Occipital lobe (tissue), 1 donor: ENCODE measurements at regions not wholly inside any gene's neighbourhood (a gene's known extent, or its start where the extent isn't known, plus 50 kb on each side); places are given as distances from the start of the nearest gene placed in this dataset.

Experiments
- DNase-seq: peaks from one replicate; lab custom pipeline; 2025; lab: John Stamatoyannopoulos, UW

DNA sequence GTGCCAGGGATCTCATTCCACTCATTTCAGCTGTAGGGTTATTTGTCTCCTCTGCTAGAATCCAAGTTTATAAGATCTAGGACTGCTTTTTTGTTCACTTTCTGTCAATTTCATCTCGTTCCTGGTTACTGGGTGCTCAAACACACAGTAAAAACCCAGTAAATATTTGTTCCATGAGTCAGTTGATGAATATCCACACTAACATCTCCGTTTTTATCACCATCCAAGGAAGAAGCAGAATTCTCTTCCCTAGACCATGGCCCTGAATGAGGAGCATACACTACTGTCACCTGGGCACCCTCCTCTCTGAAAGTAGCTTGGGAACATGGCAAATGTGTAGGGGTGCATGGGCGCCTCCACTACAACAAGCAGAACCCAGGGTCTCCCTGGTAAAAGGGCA is 390.8 kb downstream of the FOXO1 start:
- no peak for DNase-seq

DNA sequence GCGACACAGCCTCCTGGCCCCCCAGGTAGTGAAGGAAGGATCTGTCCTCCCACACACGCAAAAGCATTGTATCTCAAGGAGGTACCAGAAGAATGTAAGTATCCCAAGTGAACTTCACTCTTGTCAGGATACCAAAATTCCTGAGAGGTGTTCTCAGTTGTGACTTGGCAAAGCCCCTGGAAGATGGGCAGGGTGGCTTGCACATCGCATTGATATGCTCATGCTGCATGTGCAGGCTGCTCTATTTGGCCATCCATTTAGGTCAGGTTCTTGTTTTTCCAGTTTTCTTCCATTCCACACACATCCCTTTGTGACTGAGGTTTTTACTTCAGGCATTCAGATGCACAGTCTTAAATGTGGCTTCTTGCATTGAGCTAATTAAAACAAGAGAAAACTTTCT is 382.8 kb downstream of the FOXO1 start:
- DNase-seq: no peak

DNA sequence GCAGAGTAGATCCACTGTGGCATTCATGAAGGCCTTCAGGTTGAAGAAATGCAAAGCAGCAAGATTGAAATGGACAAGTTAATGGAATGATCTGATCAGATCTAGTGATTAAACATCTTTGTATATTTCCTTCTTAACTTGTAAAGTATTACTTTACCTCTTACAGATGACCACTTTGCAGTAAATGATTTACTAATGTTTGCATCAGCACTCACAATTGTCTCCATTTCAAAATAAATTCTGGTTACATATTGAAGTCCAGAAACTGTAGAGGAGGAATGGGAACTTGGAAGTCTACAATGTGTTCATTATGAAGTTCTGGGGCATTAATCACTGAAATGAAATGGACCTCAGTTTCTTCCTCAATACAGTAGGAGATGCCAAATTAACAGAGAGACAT is 380.8 kb downstream of the FOXO1 start:
- no peak for DNase-seq

DNA sequence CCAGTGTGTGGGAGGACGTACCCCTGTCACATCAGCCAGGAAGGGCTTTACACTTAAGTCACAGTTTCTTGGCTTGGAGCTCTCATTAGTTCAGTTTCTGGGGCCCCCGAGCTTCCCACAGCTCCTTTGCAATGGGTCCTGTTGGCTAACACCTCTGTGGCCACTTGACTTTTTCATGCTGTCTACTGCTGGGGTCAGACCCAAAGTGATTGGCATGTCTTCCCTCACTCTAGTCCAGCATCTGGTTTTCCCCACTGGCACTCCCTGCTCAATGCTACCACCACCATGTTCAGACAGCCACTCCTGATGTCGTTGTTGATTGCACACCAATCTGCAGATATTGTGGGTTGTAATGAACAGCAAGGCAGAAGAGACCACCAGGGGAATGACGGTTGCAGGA is 379.0 kb downstream of the FOXO1 start:
- DNase-seq: no peak

DNA sequence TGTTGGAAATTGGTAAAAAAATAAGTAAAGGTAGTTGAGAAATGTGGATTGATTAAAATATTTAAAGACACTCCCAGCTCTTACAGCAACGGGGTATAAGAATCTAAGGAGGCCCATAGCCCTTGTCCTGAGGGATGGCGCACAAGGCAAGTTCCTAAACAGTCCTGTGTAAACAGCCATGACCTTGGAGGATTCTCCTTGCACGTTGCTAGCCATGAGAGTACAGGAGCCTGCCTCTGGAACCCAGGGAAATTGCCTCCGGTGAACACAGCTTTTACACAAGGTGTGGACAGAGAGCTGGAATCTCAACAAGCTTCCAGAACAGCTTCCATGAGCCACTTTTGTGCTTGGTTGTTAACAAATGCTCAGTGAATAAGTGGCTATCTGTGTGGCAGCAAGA is 378.2 kb downstream of the FOXO1 start:
- DNase-seq: no peak

DNA sequence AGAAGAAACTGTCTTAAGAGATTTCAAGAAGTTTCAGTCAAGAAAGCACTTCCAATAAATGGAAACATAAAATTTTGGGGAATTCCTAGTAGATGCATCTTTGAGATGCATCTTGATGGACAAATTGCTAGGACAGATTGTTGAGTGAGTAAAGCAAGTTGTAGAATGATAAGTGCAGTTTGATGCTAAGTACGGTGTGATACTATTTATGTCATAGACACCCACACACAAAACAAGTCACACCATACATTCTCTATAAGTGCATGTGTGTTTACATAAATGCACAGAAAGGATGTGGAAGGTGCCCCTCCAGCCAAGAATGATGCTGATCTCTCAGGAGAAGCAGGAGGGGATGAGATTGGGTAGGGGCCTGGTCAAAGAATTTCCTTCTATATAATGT is 375.7 kb downstream of the FOXO1 start:
- no peak for DNase-seq

DNA sequence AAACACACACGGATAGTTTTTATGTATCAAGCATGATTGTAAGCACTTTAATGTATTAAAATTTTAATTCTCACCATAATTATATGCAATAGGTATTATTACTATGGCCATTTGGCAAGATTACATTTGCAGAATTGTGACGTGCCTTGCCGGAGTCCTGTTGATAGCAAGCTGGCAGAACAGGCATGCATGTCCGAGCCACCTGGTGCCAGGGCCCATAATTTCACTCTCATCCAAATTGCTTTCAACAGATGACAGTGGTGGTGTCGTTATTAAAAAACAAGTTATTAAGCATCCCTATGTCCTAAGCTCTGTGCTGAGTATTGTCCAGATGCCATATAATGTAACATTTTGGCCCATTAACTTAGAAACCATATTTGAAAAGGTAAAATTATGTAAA is 374.3 kb downstream of the FOXO1 start:
- no peak for DNase-seq

DNA sequence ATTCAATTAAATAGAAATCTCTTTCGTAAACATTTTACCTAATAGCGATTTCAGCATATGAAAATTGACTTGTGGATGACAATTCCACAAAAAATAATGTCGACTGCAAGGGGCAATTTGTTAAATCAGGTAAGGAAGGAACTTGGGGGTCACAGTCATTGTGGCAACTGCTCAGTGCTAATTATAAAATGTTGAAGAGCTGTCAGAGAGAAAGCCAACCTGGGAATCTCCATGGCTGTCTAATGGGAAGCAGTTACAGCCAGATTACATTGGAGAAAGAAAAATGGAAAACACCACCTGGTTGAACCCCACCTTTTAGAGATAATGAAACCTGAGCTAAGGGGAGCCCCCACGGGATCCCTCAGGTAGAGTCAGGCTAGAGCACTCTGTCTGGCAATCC is 373.9 kb downstream of the FOXO1 start:
- no peak for DNase-seq

DNA sequence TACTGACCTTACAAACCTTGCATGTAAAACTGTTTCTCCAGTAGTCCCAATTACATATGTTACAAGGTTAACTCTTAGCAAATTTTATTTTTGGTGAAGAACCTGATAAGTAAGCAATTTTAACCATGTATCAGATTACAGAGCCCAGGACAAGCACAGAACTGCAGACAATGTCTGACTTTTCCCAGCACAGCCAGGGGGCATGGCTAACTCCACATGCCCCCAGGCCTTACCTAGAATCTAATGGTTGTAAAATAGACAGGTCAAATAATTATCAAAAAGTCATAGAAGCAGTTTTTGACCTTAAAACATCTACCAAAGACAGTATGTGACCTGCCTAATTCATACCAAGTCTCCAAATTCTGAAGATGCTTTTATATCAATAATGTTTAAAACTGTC is 364.1 kb downstream of the FOXO1 start:
- DNase-seq: no peak

DNA sequence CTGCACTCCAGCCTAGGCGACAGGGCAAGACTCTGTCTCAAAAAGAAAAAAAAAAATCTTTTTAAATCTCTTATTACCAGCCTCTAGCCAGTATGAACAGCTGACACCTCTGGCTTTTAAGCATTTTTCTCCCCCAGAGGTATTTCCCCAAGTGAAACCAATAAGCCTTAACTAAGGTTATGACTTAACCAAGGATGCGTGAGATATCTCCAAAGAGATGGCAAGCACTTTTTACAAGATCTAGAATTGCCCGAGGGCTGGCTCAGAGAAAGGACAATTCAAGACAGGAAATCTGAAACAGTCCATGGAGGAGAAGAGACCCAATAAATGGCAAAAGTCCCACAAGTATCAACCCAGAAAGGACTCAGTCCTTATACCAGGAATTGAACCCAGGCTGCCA is 362.1 kb downstream of the FOXO1 start:
- no peak for DNase-seq

DNA sequence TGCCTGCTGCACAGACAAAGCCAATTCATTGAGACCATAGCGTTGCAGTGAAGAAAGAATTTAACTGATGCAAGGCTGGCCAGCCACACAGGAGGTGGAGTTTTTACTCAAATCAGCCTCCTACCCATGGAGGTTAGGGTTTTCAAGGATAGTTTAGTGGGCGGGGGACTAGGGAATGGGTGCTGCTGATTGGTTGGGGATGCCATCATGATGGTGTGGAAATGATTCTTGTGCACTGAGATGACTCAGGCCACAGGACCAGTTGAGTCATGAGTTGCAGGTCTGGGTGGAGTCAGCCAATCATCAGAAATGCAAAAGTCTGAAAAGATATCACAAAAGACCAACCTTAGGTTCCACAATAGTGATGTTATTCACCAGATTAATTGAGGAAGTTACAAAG is 359.6 kb downstream of the FOXO1 start:
- DNase-seq: no peak

DNA sequence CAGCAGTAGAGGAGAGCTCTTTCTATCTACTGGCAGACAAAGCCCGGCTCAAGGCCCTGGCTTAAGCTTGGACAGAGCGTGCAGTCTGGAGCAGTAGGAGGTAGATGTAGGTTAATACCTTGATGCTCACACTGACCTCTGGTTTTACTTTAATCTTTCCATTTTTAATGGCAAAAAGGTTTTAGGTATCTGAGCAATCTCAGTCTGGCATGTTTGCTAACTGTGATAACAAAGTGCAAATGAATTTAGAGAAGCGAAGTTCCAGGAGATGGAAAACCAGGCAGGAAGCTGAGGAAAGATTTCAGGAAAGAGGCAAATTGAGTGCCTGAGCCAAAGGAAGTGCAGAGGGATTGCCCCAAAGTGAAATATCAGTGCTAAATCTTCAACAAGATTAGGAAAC is 356.6 kb downstream of the FOXO1 start:
- no peak for DNase-seq

DNA sequence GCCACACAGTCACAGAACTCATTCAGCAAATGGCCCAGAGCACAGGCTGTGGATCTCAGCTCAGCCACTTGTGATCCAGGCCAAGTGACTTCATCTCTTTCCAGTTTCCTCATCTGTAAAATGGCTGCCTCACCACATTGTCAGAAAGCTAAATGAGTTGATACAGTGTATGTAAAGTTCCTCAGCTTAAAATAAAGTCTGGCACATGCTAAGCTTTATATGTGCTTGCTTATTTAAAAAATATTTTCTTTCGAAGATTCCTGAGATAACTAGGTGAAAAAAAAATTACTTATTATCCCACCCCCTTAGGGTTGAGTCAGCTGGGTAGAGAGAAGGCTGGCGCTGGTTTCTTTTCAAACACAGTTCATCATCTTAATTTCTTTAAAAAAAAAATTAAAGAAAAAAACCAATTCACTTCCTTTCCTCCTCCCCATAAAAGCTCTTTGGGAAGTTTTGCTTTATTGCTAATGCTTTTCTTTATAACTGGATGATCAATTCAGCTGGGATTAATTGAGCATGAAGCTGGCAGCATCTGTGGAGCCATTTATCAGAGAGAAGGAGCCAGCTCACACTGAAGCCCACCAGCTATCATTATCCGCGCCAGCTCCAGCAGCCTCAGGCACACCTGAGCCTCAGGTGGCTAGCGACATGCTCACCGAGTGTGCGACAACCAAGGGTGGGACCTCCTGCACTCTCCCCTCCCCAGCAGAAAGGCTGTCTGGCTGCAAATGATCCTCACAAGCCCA is 354.9 kb downstream of the FOXO1 start:
- no peak for DNase-seq

DNA sequence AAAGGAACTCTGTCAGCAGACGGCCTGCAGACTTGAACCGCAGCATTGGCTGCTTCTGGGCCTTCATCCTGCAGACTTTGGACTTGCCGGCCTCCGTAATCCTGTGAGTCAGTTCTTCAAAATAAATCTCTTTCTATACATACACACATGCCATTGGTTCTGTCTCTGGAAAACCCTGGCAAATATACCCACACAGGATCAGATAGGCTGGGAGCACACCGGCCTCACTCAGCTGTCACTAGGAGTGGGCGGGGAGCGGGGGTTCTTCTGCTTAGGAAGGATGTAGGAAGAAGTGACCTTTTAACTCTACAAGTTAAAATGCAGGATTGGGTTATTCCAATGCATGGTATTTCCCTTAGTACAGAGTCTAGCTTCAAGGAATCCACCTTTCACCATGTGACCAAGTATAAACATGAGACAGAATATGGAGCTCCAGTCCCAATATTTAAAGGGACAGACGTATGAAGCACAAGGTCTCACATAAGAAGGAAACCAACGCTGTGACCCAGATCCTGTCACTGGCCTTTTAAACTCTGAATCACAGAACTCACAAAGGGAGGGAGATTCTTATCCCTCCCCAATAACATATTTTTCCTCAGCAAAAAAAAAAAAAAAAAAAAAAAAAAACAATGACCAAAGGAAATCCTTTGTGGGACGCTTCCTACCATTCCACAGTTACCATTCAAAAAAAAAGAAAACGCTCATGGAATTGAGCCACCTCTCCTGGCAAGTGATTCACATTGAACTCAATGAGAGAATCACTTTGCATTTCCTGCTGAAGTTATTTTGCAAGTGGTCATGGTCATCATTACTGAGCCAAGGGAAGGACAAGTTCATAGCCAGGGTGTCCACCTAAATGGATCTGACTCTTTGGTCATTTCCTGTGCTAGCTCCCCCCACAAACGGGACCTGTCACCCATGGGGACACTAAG is 352.9 kb downstream of the FOXO1 start:
- no peak for DNase-seq

DNA sequence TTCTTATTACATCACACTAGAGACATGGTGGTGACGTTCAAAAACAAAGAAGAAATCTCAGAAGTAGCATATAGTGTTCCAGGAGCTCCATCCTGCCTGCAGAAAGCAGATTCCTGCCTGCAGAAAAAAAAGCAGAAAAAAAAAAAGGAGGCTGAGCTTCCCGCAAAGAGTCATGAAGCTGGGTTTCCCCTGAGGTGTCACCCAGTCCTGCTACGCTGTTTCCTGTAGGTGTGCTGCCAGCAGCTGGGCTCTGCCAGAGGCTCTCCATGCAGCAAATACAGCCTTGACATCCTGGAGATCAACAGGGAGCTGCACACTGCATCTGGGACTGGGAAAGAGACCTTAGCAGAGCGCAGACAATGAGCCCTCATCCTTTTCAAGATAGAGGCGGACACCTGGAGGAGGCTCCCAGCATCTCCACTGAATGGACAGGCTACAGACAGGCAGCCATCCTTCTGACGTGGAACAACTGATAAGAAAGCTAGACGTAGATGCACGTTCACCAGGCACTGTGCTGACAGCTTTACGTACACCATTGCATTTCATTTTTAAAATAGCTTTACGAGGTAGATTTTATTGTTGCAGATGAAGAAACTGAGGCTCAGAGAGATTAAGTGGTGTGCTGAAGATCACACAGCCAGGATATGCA is 350.9 kb downstream of the FOXO1 start:
- no peak for DNase-seq

DNA sequence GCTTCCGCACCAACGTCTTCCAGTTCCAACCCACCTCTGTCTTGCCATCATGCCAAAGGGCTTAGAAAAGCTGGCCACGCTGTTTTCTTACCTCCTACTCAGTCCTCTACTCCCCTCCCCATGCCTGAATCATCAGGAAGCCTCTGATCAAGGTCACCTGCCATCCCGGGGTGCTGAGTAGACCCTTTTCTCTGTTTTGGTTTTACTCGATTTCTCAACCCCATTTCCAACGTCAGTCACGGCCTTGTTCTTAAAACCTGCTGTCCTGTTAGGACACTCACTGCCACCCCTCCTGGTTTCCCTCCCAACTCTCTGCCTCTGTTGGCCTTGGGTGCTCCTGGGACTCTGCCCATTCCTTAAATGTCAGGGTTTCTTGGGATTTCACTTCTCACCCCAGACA is 350.1 kb downstream of the FOXO1 start:
- DNase-seq: no peak

DNA sequence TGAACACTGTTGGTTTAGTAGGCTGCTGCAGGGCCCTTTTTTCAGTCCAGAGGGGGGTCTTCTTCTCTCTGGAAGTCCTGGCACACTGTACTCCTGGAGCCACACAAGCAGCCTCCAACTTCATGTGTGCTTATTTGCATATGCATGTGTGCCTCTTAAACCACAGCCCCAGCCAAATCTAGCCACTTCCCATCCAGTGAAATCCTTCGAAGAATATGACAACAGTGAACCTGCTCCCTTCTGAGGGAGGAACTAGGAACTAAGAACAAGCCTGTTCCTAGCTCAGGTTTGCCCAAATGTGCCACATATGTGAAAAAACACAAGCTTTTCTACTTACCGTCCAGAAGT is 348.5 kb downstream of the FOXO1 start:
- DNase-seq: no peak

DNA sequence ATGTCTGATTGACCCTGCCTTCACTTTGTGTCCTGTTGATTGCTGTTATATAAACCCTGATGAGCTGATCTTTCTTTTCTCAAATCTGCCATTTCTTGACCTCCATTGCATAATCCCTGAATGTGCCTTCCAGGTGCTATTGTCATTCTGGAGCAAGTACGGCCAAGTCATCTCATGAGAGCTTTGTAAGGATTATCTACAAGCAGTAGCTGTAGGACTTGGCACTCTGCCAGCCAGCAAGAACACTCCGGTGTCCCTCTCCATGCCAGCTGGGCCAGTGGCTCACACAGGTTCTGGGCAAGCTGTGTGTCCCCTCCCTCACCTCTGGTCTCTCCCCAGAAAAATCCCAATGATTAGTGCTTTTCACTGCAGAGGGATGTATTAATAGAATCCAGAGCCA is 348.1 kb downstream of the FOXO1 start:
- DNase-seq: no peak

DNA sequence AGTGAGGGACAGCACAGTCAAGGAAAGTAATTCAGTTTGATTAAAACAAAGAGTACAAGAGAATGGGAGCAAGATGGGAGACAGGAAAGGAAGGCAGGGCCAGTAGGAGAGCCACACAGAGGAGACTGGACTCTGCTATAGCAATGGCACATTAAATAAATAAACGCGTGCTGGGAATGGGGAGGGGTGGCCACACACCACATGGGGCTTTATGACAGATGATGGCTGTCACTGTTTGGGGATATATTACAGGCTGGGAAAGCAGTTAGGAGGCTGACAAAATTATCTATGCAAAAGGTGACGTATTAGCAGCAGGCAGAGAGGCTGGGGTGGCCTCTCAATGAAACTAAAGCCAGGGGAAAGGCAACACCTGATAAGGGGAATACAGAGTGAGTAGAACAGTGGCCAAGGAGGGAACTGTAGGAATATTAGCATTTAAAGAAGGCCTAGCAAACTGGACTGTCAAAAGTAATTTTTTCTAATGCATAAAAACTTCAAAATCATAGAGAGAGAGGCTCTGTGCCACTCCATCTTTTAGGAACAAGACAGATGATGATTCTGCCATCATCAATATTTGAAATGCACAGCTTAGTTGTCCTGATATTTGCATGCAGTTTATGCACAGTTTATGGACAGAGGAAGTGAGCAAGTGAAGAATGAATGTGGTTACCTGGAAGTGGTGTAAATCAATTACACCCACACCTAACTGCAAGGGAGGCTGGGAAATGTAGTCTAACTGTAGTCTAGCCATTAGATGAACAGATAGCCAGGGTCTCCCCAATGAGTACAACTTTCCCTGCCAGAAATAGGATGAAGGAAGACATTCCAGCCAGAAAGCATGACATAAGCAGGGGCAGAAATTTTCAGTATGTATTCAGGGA is 346.5 kb downstream of the FOXO1 start:
- no peak for DNase-seq

DNA sequence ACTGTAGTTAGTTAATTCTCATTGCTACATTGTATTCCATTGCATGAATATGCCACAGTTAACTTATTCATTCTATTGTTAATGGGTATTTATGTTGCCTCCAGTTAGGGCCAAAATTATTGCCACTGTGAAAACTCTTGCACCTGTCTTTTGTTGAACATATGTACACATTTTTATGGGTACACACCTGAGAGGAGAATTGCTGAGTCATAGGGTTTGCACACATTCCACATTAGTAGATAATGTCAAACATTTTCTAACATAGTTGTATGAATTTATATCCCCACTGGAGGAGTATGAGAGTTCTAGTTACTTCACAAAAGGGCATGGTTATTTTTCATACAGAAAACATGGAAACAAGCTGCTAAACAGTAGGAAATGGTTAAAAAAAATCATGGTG is 338.4 kb downstream of the FOXO1 start:
- DNase-seq: no peak

DNA sequence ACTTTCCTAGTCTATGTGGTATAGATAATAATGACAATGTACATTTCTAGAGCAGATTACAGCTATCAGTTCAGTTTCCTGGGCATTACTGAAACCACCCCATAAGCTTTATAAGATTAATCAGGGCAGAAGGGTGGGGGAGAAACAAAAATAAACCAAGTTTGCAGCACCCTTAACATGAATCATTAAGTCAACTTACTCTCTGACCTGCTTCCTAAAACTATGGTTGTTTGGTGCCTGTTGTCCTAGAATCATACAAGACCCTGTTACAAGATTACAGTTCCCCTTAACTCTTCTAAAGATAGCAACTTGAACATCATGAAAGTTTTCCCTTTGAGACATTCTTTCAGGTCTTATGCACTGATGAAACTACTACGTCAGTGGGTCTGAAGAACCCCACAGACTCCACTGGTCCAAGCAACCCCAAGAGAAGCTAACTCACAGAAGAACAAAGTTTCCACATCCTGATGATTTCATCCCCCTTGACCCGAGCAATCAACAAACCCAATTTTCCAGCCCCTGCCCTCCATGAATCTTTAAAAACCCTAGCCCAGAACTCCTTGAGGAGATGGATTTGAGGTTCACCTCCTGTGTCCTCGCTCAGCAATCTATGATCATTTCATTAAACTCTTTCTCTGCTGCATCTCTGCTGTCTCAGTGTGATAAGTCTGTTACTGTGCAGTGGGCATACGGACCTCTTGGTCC is 336.5 kb downstream of the FOXO1 start:
- no peak for DNase-seq
